OCI-LY1 (cell line): ENCODE measurements at regions not wholly inside any gene's neighbourhood (a gene's known extent, or its start where the extent isn't known, plus 50 kb on each side); places are given as distances from the start of the nearest gene placed in this dataset.

ENCODE experiments used
- H2AFZ ChIP-seq: fragments of 200-600 bp; sonication (generic), shearing (Covaris generic); 2 replicates; pipeline ENCODE4 v1.6.0; 2014; ENCODE audit warnings: antibody characterized with exemption, mild to moderate bottlenecking, low read length
- H3F3A ChIP-seq: fragments of 200-600 bp; sonication (generic), shearing (Covaris generic); 2 replicates; pipeline ENCODE4 v1.6.0; 2014; ENCODE audit warnings: mild to moderate bottlenecking, antibody characterized with exemption, low read length, moderate library complexity; ENCODE audit not compliant: insufficient read depth
- H3K27ac ChIP-seq: fragments of 200-600 bp; sonication (generic); 2 replicates; pipeline ENCODE4 v1.5.1; 2014; ENCODE audit warnings: low read length, mixed run types, mild to moderate bottlenecking, low read depth; ENCODE audit not compliant: poor library complexity, severe bottlenecking
- H3K27me3 ChIP-seq: fragments of 200-600 bp; sonication (generic); 2 replicates; pipeline ENCODE4 v1.6.0; 2014; ENCODE audit warnings: antibody characterized with exemption, mild to moderate bottlenecking, low read length, moderate library complexity; ENCODE audit not compliant: insufficient read depth
- H3K36me3 ChIP-seq: fragments of 200-600 bp; sonication (generic); 2 replicates; pipeline ENCODE4 v1.6.1; 2014; ENCODE audit warnings: mild to moderate bottlenecking, antibody characterized with exemption, low read length, moderate library complexity, mixed read lengths; ENCODE audit not compliant: insufficient read depth
- H3K4me1 ChIP-seq: fragments of 200-600 bp; sonication (generic); 2 replicates; pipeline ENCODE4 v1.5.1; 2014; ENCODE audit warnings: mild to moderate bottlenecking, low read length, moderate library complexity; ENCODE audit not compliant: insufficient read depth, severe bottlenecking
- H3K4me2 ChIP-seq: fragments of 200-600 bp; sonication (generic), shearing (Covaris generic); 2 replicates; pipeline ENCODE4 v1.6.1; 2014; ENCODE audit warnings: low read length
- H3K4me3 ChIP-seq: fragments of 200-600 bp; sonication (generic); 2 replicates; pipeline ENCODE4 v1.5.1; 2014; ENCODE audit warnings: low read length, low read depth, mild to moderate bottlenecking, mixed read lengths; ENCODE audit not compliant: poor library complexity, severe bottlenecking
- H3K79me2 ChIP-seq: fragments of 200-600 bp; shearing (Covaris generic); 2 replicates; pipeline ENCODE4 v1.6.1; 2016; ENCODE audit warnings: mixed run types, low read length, mixed read lengths; ENCODE audit not compliant: insufficient read depth
- H3K9ac ChIP-seq: fragments of 200-600 bp; sonication (generic), shearing (Covaris generic); 2 replicates; pipeline ENCODE4 v1.6.1; 2014; ENCODE audit warnings: mild to moderate bottlenecking, low read length, mixed read lengths
- H3K9me2 ChIP-seq: fragments of 200-600 bp; sonication (generic), shearing (Covaris generic); 2 replicates; pipeline ENCODE4 v1.6.1; 2014; ENCODE audit warnings: low read depth, mild to moderate bottlenecking, low read length, mixed read lengths
- H3K9me3 ChIP-seq: fragments of 200-600 bp; shearing (Covaris generic); 2 replicates; pipeline ENCODE4 v1.6.1; 2014; ENCODE audit warnings: low read length, mixed read lengths
- H4K20me1 ChIP-seq: fragments of 200-600 bp; sonication (generic), shearing (Covaris generic); 2 replicates; pipeline ENCODE4 v1.6.0; 2016; ENCODE audit warnings: mild to moderate bottlenecking, low read length; ENCODE audit not compliant: insufficient read depth
- CTCF ChIP-seq: fragments of 200-600 bp; sonication (generic), shearing (Covaris generic); IDR thresholded peaks from 2 replicates; pipeline ENCODE4 v1.5.1; 2017; ENCODE audit warnings: mild to moderate bottlenecking, antibody characterized with exemption, low read length, moderate library complexity, mixed read lengths
- EZH2 ChIP-seq: fragments of 200-600 bp; sonication (generic), shearing (Covaris generic); IDR thresholded peaks from 2 replicates; pipeline ENCODE4 v1.8.0; 2017; ENCODE audit warnings: borderline replicate concordance, mixed run types, mild to moderate bottlenecking, antibody characterized with exemption, low read length, moderate library complexity, mixed read lengths

GRCh38 chr22:47593291-47593690 lies 830.8 kb downstream of the TBC1D22A start:
- no peak overlapping the region for H2AFZ ChIP-seq
- H3K9me2 ChIP-seq, result no peaks in the 10 kb centered on the region
- H3F3A ChIP-seq, result no peaks in the 10 kb centered on the region
- H3K36me3 ChIP-seq, result no peaks in the 10 kb centered on the region
- TF ChIP-seq CTCF (no peak), EZH2 (no peak)
- H3K9ac ChIP-seq, result no peak overlapping the region
- H3K4me1 ChIP-seq, result no peaks in the 10 kb centered on the region
- H3K27me3 ChIP-seq, result no peaks in the 10 kb centered on the region
- H3K4me3 ChIP-seq, result no peak overlapping the region
- no peaks in the 10 kb centered on the region for H3K79me2 ChIP-seq
- H3K9me3 ChIP-seq, result no peaks in the 10 kb centered on the region
- H4K20me1 ChIP-seq, result no peaks in the 10 kb centered on the region
- H3K27ac ChIP-seq, result no peak overlapping the region
- no peak overlapping the region for H3K4me2 ChIP-seq

- H3K36me3 ChIP-seq, result no peaks in the 10 kb centered on the region
- no peaks in the 10 kb centered on the region for H3K9me2 ChIP-seq
- no peaks in the 10 kb centered on the region for H3F3A ChIP-seq
- no peaks in the 10 kb centered on the region for H3K27me3 ChIP-seq
- H4K20me1 ChIP-seq, result no peaks in the 10 kb centered on the region
- no peak overlapping the region for H3K9ac ChIP-seq
- H3K27ac ChIP-seq, result no peak overlapping the region
- H3K4me2 ChIP-seq, result no peak overlapping the region
- TF ChIP-seq CTCF (no peak), EZH2 (no peak)
- H2AFZ ChIP-seq, result no peak overlapping the region
- no peaks in the 10 kb centered on the region for H3K79me2 ChIP-seq
- H3K9me3 ChIP-seq, result no peaks in the 10 kb centered on the region
- no peak overlapping the region for H3K4me3 ChIP-seq
- no peaks in the 10 kb centered on the region for H3K4me1 ChIP-seq
These were observed 830.3 kb downstream of the TBC1D22A start for GRCh38 chr22:47592791-47593190.

GRCh38 chr22:47591709-47592108 lies 829.3 kb downstream of the TBC1D22A start:
- Histone ChIP-seq H4K20me1 (no peaks in the 10 kb centered on the region), H3K36me3 (no peaks in the 10 kb centered on the region), H3K9me3 (no peaks in the 10 kb centered on the region), H3K27ac (no peak overlapping the region), H3K27me3 (no peaks in the 10 kb centered on the region), H3K9me2 (no peaks in the 10 kb centered on the region), H2AFZ (no peak overlapping the region), H3K4me3 (no peak overlapping the region), H3K9ac (no peak overlapping the region), H3K4me1 (no peaks in the 10 kb centered on the region), H3F3A (no peaks in the 10 kb centered on the region), H3K4me2 (no peak overlapping the region), H3K79me2 (no peaks in the 10 kb centered on the region)
- no peak for TF ChIP-seq EZH2
- no peak for TF ChIP-seq CTCF
